GM06990 (cell line): ENCODE measurements at regions not wholly inside any gene's neighbourhood (a gene's known extent, or its start where the extent isn't known, plus 50 kb on each side); places are given as distances from the start of the nearest gene placed in this dataset.

ENCODE experiments used
- DNase-seq: peaks from one replicate; pipeline ENCODE4 v3.0.0-alpha.2; 2011; ENCODE audit not compliant: insufficient read length; ENCODE audit errors: extremely low read depth
- H3K27me3 ChIP-seq: replicated peaks from 2 replicates; pipeline ENCODE4 v1.6.0; 2011; ENCODE audit warnings: low read length; ENCODE audit not compliant: control insufficient read depth, insufficient read depth
- H3K36me3 ChIP-seq: 2 replicates; pipeline ENCODE4 v1.5.1; 2011; ENCODE audit warnings: low read length; ENCODE audit not compliant: control insufficient read depth, insufficient read depth
- H3K4me3 ChIP-seq: replicated peaks from 2 replicates; pipeline ENCODE4 v1.5.1; 2011; ENCODE audit warnings: low read depth, mild to moderate bottlenecking, control low read depth, low read length
- CTCF ChIP-seq: IDR thresholded peaks from 2 replicates; pipeline ENCODE4 v1.5.1; 2011; ENCODE audit warnings: low read length, control low read depth, mild to moderate bottlenecking, inconsistent platforms; ENCODE audit not compliant: insufficient read depth, poor library complexity, severe bottlenecking

GRCh38 chr2:18821431-18821830 lies 232.1 kb upstream of the NT5C1B start:
- DNase-seq = no peak

GRCh38 chr2:18820966-18821365 lies 231.6 kb upstream of the NT5C1B start:
- no peak for TF ChIP-seq CTCF
- H3K4me3 ChIP-seq = no peak overlapping the region
- DNase-seq = no peak

More at GRCh38 chr2:18821431-18821830, 232.1 kb upstream of the NT5C1B start:
- Histone ChIP-seq H3K27me3 (no peaks in the 10 kb centered on the region), H3K36me3 (no peaks in the 10 kb centered on the region), H3K4me3 (no peak overlapping the region)
- no peak for TF ChIP-seq CTCF

GRCh38 chr2:18819566-18819965 lies 230.2 kb upstream of the NT5C1B start:
- TF ChIP-seq CTCF = no peak
- DNase-seq = peak; percentile 12
- H3K27me3 ChIP-seq = no peaks in the 10 kb centered on the region

More at GRCh38 chr2:18820966-18821365, 231.6 kb upstream of the NT5C1B start:
- Histone ChIP-seq H3K27me3 (no peaks in the 10 kb centered on the region), H3K36me3 (no peaks in the 10 kb centered on the region)

GRCh38 chr2:18814387-18814786 lies 225.0 kb upstream of the NT5C1B start:
- no peaks in the 10 kb centered on the region for H3K36me3 ChIP-seq
- no peaks in the 10 kb centered on the region for H3K27me3 ChIP-seq
- no peak overlapping the region for H3K4me3 ChIP-seq
- DNase-seq = no peak
- TF ChIP-seq CTCF = no peak

More at GRCh38 chr2:18819566-18819965, 230.2 kb upstream of the NT5C1B start:
- no peaks in the 10 kb centered on the region for H3K36me3 ChIP-seq
- no peak overlapping the region for H3K4me3 ChIP-seq

- H3K36me3 ChIP-seq = no peaks in the 10 kb centered on the region
- DNase-seq = no peak
- H3K27me3 ChIP-seq = no peaks in the 10 kb centered on the region
- TF ChIP-seq CTCF = no peak
- no peak overlapping the region for H3K4me3 ChIP-seq
Observed at GRCh38 chr2:18804536-18804935, 215.2 kb upstream of the NT5C1B start.
